Activated CD4-positive, alpha-beta T cell treated with anti-CD3 and anti-CD28 coated beads, Interleukin-2, amount 10 ng/mL, durations not matched to agents 7 days and 5 days (primary cell): ENCODE measurements at regions not wholly inside any gene's neighbourhood (a gene's known extent, or its start where the extent isn't known, plus 50 kb on each side); places are given as distances from the start of the nearest gene placed in this dataset.
"Not testable (repeated sequence)": the region's sequence is repeated elsewhere in the genome, so short reads cannot be mapped to it uniquely, and the experiment has no call there.

Experiments
- CTCF ChIA-PET: fragments of 350-600 bp; sonication (Branson Sonifier 250); formaldehyde crosslinking; loops from one replicate; lab custom pipeline; 2021; ENCODE audit warnings: antibody characterized with exemption; lab: Charles Lee
- POLR2A ChIA-PET: fragments of 350-600 bp; sonication (Branson Sonifier 250); formaldehyde crosslinking; loops from one replicate; lab custom pipeline; 2021; ENCODE audit warnings: antibody characterized with exemption; lab: Charles Lee
- DNase-seq: peaks from one replicate; pipeline ENCODE4 v3.0.0-alpha.2; 2020
- H3K27ac Mint-ChIP-seq: one replicate; pipeline ENCODE4 v1.8.0; 2021; ENCODE audit warnings: mild to moderate bottlenecking, moderate library complexity, mixed read lengths
- H3K27me3 Mint-ChIP-seq: one replicate; pipeline ENCODE4 v1.8.0; 2021; ENCODE audit warnings: mixed read lengths
- H3K36me3 Mint-ChIP-seq: one replicate; pipeline ENCODE4 v1.8.0; 2021; ENCODE audit warnings: low read depth, mixed read lengths
- H3K4me1 Mint-ChIP-seq: one replicate; pipeline ENCODE4 v1.8.0; 2021; ENCODE audit warnings: mixed read lengths
- H3K4me3 Mint-ChIP-seq: one replicate; pipeline ENCODE4 v1.8.0; 2021; ENCODE audit warnings: mild to moderate bottlenecking, moderate library complexity, mixed read lengths
- H3K9me3 Mint-ChIP-seq: one replicate; pipeline ENCODE4 v1.8.0; 2021; ENCODE audit warnings: mixed read lengths

GRCh38 chr10:62467527-62467926, 93.4 kb downstream of the ZNF365 start:
- no peaks in the 10 kb centered on the region for H3K4me1 Mint-ChIP-seq
- H3K4me3 Mint-ChIP-seq, result no peak overlapping the region
- H3K9me3 Mint-ChIP-seq, result peaks cover 7% of the 10 kb centered on the region
- H3K27ac Mint-ChIP-seq, result no peak overlapping the region
- no peaks in the 10 kb centered on the region for H3K36me3 Mint-ChIP-seq
- peaks cover 1% of the 10 kb centered on the region for H3K27me3 Mint-ChIP-seq
- ChIA-PET CTCF (no interaction called here), POLR2A (no interaction called here)
- DNase-seq, result no peak

GRCh38 chr10:62471711-62472110, 97.5 kb downstream of the ZNF365 start:
- Mint-ChIP-seq H3K36me3 (no peaks in the 10 kb centered on the region), H3K4me3 (no peak overlapping the region), H3K27me3 (peaks cover 1% of the 10 kb centered on the region), H3K9me3 (no peaks in the 10 kb centered on the region), H3K4me1 (no peaks in the 10 kb centered on the region), H3K27ac (no peak overlapping the region)
- ChIA-PET POLR2A (no interaction called here), CTCF (no interaction called here)
- DNase-seq, result no peak

- Mint-ChIP-seq H3K27me3 (peaks cover 1% of the 10 kb centered on the region), H3K27ac (no peak overlapping the region), H3K9me3 (no peaks in the 10 kb centered on the region), H3K4me3 (no peak overlapping the region), H3K4me1 (no peaks in the 10 kb centered on the region), H3K36me3 (no peaks in the 10 kb centered on the region)
- no peak for DNase-seq
- ChIA-PET CTCF (no interaction called here), POLR2A (no interaction called here)
Measured at GRCh38 chr10:62473241-62473640, 99.1 kb downstream of the ZNF365 start.

- no peak overlapping the region for H3K27ac Mint-ChIP-seq
- CTCF ChIA-PET, result no interaction called here
- no peak overlapping the region for H3K4me3 Mint-ChIP-seq
- POLR2A ChIA-PET, result no interaction called here
- no peaks in the 10 kb centered on the region for H3K4me1 Mint-ChIP-seq
- no peak for DNase-seq
- peaks cover 4% of the 10 kb centered on the region for H3K27me3 Mint-ChIP-seq
- H3K36me3 Mint-ChIP-seq, result no peaks in the 10 kb centered on the region
- no peaks in the 10 kb centered on the region for H3K9me3 Mint-ChIP-seq
Measured at GRCh38 chr10:62475551-62475950, 101.4 kb downstream of the ZNF365 start.

- Mint-ChIP-seq H3K9me3 (no peaks in the 10 kb centered on the region), H3K4me3 (no peak overlapping the region), H3K36me3 (no peaks in the 10 kb centered on the region), H3K27me3 (peaks cover 4% of the 10 kb centered on the region), H3K27ac (no peak overlapping the region), H3K4me1 (peaks cover 1% of the 10 kb centered on the region)
- ChIA-PET POLR2A (no interaction called here), CTCF (no interaction called here)
- DNase-seq, result no peak
Measured at GRCh38 chr10:62479523-62479922, 105.4 kb downstream of the ZNF365 start.

- CTCF ChIA-PET, result interaction anchor here (0.7 kb wide), 1 partner anchor 590 kb away, joined by 3 read pairs; no protein-coding TSS in a partner anchor
- POLR2A ChIA-PET, result no interaction called here
- Mint-ChIP-seq H3K4me3 (no peak overlapping the region), H3K9me3 (no peaks in the 10 kb centered on the region), H3K27me3 (peaks cover 4% of the 10 kb centered on the region), H3K27ac (no peak overlapping the region), H3K4me1 (peaks cover 1% of the 10 kb centered on the region), H3K36me3 (no peaks in the 10 kb centered on the region)
- DNase-seq, result no peak
Measured at GRCh38 chr10:62480196-62480595, 106.0 kb downstream of the ZNF365 start.

- Mint-ChIP-seq H3K9me3 (no peaks in the 10 kb centered on the region), H3K27ac (no peak overlapping the region), H3K4me3 (no peak overlapping the region), H3K27me3 (peaks cover 4% of the 10 kb centered on the region), H3K4me1 (peaks cover 1% of the 10 kb centered on the region), H3K36me3 (no peaks in the 10 kb centered on the region)
- DNase-seq, result no peak
- CTCF ChIA-PET, result no interaction called here
- POLR2A ChIA-PET, result no interaction called here
Measured at GRCh38 chr10:62482581-62482980, 108.4 kb downstream of the ZNF365 start.

- H3K9me3 Mint-ChIP-seq, result no peaks in the 10 kb centered on the region
- ChIA-PET CTCF (interaction anchor here (0.6 kb wide), 1 partner anchor 70 kb away, joined by 3 read pairs; no protein-coding TSS in a partner anchor), POLR2A (no interaction called here)
- DNase-seq, result no peak
- no peaks in the 10 kb centered on the region for H3K36me3 Mint-ChIP-seq
- H3K27me3 Mint-ChIP-seq, result peaks cover 12% of the 10 kb centered on the region
- H3K4me3 Mint-ChIP-seq, result no peak overlapping the region
- H3K27ac Mint-ChIP-seq, result no peak overlapping the region
- no peaks in the 10 kb centered on the region for H3K4me1 Mint-ChIP-seq
Measured at GRCh38 chr10:62491597-62491996, 117.4 kb downstream of the ZNF365 start.

- no peak overlapping the region for H3K27ac Mint-ChIP-seq
- DNase-seq, result no peak
- H3K4me3 Mint-ChIP-seq, result no peak overlapping the region
- POLR2A ChIA-PET, result no interaction called here
- H3K36me3 Mint-ChIP-seq, result no peaks in the 10 kb centered on the region
- no peaks in the 10 kb centered on the region for H3K4me1 Mint-ChIP-seq
- peaks cover 15% of the 10 kb centered on the region for H3K27me3 Mint-ChIP-seq
- CTCF ChIA-PET, result interaction anchor here (0.6 kb wide), 1 partner anchor 70 kb away, joined by 3 read pairs; no protein-coding TSS in a partner anchor
- no peaks in the 10 kb centered on the region for H3K9me3 Mint-ChIP-seq
Measured at GRCh38 chr10:62492012-62492869, 118.1 kb downstream of the ZNF365 start.

- H3K36me3 Mint-ChIP-seq, result no peaks in the 10 kb centered on the region
- ChIA-PET CTCF (no interaction called here), POLR2A (no interaction called here)
- H3K27ac Mint-ChIP-seq, result no peak overlapping the region
- no peaks in the 10 kb centered on the region for H3K4me1 Mint-ChIP-seq
- no peak overlapping the region for H3K4me3 Mint-ChIP-seq
- no peak for DNase-seq
- H3K9me3 Mint-ChIP-seq, result no peaks in the 10 kb centered on the region
- H3K27me3 Mint-ChIP-seq, result peaks cover 18% of the 10 kb centered on the region
Measured at GRCh38 chr10:62492870-62493180, 118.7 kb downstream of the ZNF365 start.

GRCh38 chr10:62496925-62497324, 122.8 kb downstream of the ZNF365 start:
- H3K27me3 Mint-ChIP-seq, result peaks cover 33% of the 10 kb centered on the region
- no peak for DNase-seq
- H3K4me1 Mint-ChIP-seq, result no peaks in the 10 kb centered on the region
- no peak overlapping the region for H3K27ac Mint-ChIP-seq
- no peaks in the 10 kb centered on the region for H3K9me3 Mint-ChIP-seq
- CTCF ChIA-PET, result no interaction called here
- H3K4me3 Mint-ChIP-seq, result no peak overlapping the region
- POLR2A ChIA-PET, result no interaction called here
- H3K36me3 Mint-ChIP-seq, result no peaks in the 10 kb centered on the region

GRCh38 chr10:62498271-62498670, 124.1 kb downstream of the ZNF365 start:
- H3K4me3 Mint-ChIP-seq, result no peak overlapping the region
- ChIA-PET POLR2A (no interaction called here), CTCF (no interaction called here)
- H3K9me3 Mint-ChIP-seq, result peaks cover 3% of the 10 kb centered on the region
- peaks cover 38% of the 10 kb centered on the region for H3K27me3 Mint-ChIP-seq
- no peak overlapping the region for H3K27ac Mint-ChIP-seq
- H3K36me3 Mint-ChIP-seq, result no peaks in the 10 kb centered on the region
- no peak for DNase-seq
- H3K4me1 Mint-ChIP-seq, result no peaks in the 10 kb centered on the region

GRCh38 chr10:62500116-62500515, 125.9 kb downstream of the ZNF365 start:
- H3K9me3 Mint-ChIP-seq, DNase-seq, POLR2A ChIA-PET, H3K4me3 Mint-ChIP-seq, H3K4me1 Mint-ChIP-seq, H3K27ac Mint-ChIP-seq, H3K36me3 Mint-ChIP-seq: not testable (repeated sequence)
- CTCF ChIA-PET, result interaction anchor here (1.6 kb wide), 1 partner anchor 84 kb away, joined by 3 read pairs; no protein-coding TSS in a partner anchor
- peaks cover 29% of the 10 kb centered on the region for H3K27me3 Mint-ChIP-seq

- CTCF ChIA-PET, result no interaction called here
- H3K36me3 Mint-ChIP-seq, result no peaks in the 10 kb centered on the region
- no peaks in the 10 kb centered on the region for H3K4me1 Mint-ChIP-seq
- H3K27ac Mint-ChIP-seq, result no peak overlapping the region
- peaks cover 28% of the 10 kb centered on the region for H3K27me3 Mint-ChIP-seq
- DNase-seq, result no peak
- H3K9me3 Mint-ChIP-seq, result peaks cover 3% of the 10 kb centered on the region
- POLR2A ChIA-PET, result no interaction called here
- H3K4me3 Mint-ChIP-seq, result no peak overlapping the region
Measured at GRCh38 chr10:62501547-62501946, 127.4 kb downstream of the ZNF365 start.
